ENCODE measurements at regions not wholly inside any gene's neighbourhood (a gene's known extent, or its start where the extent isn't known, plus 50 kb on each side); places are given as distances from the start of the nearest gene placed in this dataset.

DNA sequence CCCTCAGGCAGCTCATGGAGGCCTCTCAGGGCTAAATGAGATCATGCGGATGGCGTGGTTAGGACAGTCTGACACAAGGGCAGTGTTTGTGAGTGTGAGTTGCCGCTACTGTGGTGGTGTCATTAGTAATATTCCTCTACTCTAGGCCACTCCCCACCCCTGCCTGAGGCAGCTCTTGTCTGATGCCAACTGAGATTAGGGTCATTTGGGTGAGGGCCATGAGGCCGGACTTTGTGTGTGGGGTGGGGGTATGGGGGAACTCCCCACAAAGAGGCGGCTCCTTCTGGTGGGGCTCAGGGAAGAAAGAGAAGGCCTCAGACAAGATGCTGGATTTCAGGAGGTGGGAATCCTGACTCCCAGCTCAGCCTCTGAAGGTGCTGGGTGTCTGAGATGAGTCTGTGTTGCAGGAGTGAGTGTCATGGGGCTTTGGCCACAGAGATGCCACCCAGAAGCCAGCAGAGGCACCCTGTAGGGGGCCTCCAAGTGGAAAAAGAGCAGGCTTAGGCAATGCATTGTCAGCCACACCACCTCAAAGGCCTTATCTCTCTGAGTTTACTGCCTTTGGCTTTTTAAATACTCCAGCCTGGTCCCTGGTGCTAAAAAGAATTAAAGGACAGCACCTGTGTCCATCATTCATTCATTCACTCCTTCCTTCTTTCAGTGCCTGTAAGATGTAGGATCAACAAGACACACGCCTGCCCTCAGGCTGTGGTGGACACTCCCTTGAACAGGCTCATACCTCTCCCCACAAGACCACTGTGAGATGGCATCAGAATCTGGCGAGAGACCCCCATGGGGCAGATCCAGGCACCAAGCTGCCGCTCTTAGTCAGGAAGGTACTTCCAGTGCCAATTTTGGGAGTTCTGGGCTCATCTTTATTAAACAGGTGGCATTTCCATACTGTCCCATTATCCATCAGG, 175.2 kb downstream of the MRPL14 start:
- DNase-seq (ENCODE audit: low read depth in 1 of 2, low spot score in 1 of 2) = no peak

DNA sequence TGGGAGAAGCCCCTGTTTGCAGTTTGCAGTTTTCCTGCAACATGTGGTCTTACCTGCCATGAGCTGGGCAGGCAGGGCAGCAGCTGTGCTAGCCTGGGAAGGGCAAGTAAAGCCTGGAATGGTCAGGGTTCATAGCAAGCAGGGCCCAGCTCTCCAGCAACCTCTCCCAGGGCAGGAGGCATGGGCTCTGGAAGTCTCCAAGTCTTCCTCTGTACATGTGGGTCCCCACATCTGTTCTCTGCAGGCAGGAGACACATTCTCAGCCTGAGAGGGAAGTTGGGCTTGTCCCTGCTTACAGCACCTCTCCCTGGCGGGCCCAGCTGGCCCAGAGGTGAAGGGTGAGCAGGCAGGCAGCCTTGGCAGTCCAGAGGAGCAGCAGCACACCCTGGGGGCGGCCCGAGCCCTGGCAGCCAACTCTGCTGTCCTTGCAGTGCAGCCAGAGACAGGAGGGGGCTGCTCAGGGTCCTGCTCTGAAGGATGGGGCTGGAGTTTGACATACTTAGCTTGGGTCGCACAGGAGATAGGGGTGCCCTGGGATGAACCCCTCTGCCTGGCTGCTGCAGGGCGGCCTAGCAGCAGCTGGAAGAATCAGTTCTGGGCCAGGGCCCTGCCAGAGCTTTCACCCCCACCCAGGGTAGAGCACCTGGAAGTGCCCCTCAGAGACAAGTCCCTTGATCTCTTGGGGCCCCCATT, 176.0 kb downstream of the MRPL14 start:
- no peak for DNase-seq (ENCODE audit: low read depth in 1 of 2, low spot score in 1 of 2)

DNA sequence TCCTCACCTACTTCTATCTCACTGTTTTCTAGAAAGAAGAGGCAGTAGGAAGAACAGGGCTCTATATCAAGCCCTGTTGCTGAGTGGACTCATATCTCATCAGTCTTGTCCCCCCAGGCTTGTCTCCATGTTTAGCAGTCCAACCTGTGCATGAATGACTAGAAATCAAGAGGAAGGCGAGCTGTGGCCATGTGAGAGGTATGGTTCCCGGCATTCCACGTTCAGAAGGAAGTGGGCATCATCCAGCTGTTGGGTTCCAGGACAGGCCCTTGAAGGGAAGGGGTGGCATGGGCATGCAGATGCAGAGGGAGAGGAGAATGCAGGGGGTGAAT, 176.6 kb downstream of the MRPL14 start:
- DNase-seq (ENCODE audit: low read depth in 1 of 2, low spot score in 1 of 2) = no peak

DNA sequence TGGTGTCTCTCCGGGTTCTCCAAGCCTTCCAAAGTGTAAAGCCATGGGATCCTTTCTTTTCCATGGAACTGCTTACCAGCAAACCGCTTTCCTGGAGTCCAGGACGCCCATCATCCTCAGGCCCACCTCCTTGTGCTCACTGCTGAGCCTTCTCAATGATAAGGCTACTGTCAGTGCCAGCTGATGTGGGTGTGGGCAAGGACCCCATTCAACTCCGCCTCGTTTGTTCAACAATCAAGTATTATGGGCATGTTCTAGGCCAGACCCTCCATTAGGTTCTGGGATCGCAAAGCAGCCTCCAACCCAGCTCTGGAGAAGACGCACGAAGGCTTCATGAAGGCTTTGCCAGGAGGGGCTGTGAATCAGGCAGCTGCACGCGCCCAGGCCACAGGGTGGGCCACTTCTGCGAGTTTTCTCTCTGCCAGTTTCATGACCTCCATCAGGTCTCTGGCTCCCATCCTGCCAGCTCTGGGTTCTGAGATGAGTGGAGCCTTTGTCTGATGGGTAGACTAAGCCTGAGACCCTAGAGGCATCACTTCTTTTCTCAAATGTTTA, 177.1 kb downstream of the MRPL14 start:
- DNase-seq (ENCODE audit: low read depth in 1 of 2, low spot score in 1 of 2) = no peak

DNA sequence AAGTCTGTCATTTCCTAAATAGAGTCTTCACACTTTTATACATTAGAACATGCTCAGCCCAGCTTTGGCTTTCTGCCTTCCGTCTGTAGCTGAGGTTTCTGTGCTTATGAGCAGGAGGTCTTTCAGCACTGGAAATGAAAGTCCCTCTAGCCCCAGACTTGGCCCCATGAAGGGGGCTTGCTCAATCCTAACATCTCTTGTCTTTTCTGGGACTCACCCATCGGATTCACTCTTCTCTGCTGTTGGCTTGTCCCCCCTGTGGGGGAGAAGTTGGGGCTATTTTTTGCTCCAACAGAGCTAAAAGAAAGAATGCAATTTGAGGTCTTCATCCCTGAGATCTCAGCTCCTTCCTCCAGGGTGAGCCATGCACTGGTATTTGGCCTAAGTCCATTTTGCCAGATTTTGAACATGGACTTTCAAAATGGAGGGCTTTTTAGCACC, 177.7 kb downstream of the MRPL14 start:
- DNase-seq (ENCODE audit: low read depth in 1 of 2, low spot score in 1 of 2) = no peak

DNA sequence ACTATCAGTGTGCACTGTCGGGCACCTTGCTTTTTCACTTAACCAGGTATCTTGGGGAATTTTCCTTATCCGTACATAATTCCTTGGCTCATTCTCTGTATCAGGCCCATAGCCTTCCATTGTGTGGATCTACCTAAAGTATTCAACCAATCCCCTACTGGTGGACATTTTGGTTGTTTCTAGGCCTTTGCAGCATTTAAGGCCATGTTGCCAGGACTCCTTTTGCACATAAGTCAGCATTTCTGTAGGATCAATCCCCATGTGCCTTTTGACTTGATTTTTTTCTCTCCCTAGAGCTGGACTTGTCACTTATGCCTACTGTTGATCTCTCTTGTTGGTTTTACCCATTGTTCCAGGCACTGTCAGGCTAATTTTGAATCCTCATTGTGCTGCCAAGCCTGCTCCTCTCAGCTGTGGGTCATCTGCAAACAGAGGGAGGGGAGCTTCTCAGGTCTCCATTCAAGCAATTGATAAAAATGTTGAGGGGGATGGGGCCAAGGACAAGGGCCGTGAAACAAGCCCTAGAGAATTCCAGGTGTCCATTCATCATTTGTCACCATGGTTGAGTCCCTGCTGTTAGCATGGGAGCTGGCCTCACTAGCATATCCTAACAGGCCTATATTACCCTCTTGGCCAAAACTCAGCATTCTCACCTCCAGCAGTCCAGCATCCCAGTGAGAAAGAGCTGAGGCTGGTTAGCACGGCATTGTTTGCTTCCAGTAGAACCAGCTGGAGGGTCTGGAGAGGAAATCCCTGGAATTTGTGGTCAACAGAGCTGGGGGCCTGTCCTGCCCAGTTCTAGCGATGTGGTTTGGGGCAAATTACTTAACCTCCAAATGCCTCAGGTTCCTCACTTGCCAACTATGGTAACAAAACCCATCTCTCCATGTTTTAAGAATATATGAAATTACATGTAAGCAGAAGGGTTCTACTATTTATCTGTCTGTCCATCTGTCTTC, 178.4 kb downstream of the MRPL14 start:
- DNase-seq (ENCODE audit: low read depth in 1 of 2, low spot score in 1 of 2) = no peak

DNA sequence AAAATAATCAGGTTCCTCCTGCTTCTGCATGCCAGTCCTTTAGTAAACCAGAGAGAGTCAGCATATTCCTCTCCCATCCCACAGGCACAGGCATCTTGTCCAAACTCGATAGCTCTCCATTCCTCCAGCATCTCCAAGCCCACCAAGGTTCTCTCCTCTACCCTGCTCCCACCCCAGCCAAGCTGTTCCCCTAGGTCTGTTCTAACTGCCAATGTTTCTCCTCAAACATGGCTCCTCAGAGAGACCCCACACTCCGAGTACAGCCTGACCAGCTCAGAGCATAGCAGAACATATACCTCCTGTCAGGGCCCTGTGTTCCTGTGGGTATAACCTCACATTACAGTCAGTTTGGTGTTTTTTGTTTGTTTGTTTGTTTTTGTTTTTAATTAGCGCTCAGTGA, 177.8 kb downstream of the VEGFA start:
- no peak for DNase-seq (ENCODE audit: low read depth in 1 of 2, low spot score in 1 of 2)

DNA sequence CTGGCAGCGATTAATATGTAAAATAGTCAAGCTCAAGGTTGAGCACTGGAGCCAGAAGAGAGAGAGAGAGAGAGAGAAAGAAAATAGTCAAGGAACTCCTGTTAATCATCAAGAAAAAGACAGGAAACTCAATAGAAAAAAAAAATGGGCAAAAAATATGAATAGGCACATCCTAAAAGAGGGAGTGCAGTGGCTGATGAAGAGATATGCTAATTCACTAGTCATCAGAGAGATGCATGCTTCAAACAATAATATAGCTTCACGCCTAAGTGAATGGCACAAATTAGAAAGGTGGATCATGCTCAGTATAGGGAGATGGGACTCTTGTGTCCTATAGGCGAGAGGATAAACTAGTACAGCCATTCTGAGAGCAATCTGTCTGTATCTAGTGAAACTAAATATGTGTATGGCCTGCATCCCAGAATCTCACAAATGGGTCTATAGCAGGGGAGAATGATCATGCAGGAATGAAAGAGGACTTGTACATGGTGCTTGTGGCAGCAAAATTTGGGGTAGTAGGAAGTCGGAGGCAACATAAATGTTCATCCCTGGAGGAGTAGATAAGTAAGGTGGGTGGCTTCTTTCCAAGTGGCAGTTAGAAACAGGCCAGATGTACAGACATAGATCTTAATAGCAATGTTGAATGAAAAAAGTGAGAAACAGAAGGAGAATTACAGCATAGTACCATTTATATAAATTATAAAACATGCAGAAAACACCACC, 176.8 kb downstream of the VEGFA start:
- DNase-seq (ENCODE audit: low read depth in 1 of 2, low spot score in 1 of 2) = no peak

DNA sequence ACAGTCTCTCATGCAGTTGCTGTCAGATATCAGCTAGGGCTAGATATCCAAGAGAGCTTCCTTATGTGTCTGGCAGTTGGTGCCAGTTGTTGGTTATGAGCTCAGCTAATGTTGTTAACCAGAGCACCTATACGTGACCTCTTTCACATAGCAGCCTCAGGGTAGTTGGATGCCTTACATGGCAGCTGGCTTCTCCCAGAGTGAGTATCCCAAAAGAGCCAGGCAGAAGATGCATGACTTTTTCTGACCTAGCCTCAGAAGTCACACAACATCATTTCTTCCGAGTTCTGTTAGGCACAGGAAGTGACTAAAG, 175.7 kb downstream of the VEGFA start:
- DNase-seq (ENCODE audit: low read depth in 1 of 2, low spot score in 1 of 2) = no peak

DNA sequence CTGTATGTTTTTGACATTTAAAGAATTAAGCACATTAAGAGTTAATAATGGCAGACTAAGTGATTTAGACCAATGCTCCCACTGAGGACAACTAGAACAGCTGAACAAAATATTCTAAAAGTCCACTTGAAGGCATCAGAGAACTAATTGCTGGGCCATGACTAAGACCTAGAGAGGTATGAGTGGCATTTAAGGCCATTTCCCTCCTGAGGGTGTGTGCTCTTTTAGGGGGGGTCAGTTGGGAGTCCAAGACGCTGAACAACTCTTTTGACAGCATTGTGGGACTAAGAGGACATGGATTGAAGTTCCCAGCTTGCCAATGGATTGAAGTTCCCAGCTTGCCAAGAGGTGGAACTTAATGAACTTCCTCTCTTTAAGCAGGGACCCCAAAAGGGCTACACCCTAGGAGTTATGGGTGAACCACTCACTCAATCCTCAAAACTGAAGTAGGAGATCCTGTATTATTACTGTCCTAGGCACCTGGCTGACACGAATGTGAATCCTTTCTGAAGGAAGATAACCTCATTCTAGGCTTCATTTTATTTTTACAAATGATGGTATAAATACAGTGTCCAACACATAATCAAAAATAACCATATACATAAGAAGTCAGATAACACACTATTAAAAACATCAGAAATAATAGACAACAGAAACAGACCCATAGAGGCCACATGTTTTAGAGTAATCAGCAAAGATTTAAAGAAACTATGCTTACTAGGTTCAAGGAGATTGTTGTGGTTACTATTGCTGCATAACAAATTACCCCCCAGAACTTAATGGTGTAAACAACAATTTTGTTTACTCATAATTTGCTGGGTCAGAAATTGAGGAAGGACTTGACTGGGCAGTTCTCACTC, 175.1 kb downstream of the VEGFA start:
- no peak for DNase-seq (ENCODE audit: low read depth in 1 of 2, low spot score in 1 of 2)

DNA sequence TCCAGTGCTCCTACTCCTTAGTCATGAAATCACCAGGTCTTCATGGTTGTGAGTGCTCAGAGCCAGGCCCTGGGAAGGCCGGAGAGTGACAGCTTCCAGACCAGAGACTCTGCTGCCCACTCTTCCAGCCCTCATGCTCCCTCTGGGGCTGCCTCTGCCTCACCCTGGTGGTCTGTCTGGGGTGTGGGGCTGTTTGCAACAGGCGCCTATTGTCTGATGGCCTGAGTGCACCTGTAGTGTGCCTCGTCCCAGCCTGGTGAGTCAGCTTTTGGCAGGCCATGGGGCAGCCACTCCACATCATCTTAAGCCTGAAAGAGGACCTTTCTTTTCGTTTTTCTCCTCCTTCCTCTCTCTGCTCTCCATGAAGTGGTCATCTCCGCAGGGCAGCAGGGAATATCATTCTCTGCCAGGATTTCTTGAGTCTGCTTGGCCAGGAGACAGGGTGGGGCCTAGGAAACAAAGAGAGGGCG, 173.8 kb downstream of the VEGFA start:
- no peak for DNase-seq (ENCODE audit: low read depth in 1 of 2, low spot score in 1 of 2)

DNA sequence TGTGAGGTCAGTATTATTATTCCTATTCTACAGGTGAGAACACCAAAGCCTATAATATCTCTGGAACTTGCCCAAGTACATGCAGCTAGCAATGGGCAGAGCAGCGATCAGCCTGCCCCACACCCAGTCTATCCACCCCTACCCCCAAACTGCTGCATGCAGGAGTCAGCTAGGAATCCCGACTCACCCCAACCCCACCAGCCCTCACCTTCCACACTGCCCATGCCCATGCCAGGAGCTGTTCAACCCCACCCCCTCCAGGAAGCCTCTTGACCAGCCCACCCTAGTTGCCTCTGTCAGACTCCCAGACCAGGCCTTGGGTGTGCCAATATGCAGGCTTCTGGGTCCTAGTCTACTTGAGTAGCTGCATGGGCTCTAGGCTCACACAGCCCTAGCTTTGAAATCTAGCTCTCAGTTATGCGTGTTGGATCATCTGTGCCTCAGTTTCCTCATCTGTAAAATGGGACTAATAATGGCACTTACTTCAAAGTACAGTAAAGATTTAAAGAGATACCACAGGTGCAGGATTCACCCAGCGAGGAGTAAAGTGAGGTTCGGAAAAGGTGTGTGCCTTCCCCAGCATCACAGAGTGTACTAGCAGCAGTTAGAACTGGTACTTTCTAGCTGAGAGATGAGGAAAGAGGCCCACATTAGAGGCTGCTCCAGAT, 173.2 kb downstream of the VEGFA start:
- no peak for DNase-seq (ENCODE audit: low read depth in 1 of 2, low spot score in 1 of 2)

DNA sequence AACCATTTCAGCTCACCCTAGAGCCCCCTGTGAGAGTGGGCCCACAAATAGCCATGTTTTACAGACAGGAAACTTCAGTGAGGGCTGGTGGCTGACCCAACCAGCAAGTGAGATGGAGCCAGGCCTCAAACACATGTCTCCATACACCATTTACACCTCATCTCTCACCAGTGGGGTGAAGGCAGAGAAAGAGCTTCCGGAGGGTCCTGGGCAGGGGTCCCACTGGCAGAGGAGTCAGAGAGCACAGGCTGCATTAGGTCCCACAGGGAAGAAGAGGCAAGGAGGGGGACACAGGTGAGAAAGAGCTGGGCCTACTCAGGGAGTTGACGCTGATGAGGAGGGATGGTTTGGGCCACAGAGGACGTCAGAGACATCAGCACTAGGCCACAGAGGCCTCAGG, 172.6 kb downstream of the VEGFA start:
- no peak for DNase-seq (ENCODE audit: low read depth in 1 of 2, low spot score in 1 of 2)

DNA sequence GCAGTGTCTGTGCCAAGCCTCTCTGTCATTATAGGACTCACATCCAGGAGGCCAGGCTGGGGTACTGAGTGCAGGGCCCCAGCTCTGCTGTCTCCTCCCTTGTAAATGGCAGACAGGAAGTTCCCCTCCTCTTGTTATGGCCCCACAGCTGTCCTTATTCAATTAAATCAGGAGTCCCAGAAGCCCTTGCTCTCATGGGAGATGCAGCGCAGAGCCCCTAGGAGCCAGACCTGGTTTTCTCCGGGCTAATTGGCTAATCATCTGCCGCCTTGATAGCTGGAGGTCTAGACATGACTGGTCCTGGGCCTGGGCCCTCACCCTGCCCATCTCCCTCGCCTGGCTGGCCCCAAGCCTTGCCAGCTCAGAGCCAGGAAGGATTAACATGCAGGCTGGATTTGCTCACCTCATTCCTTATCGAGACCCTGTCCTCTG, 172.0 kb downstream of the VEGFA start:
- DNase-seq (ENCODE audit: low read depth in 1 of 2, low spot score in 1 of 2) = no peak

DNA sequence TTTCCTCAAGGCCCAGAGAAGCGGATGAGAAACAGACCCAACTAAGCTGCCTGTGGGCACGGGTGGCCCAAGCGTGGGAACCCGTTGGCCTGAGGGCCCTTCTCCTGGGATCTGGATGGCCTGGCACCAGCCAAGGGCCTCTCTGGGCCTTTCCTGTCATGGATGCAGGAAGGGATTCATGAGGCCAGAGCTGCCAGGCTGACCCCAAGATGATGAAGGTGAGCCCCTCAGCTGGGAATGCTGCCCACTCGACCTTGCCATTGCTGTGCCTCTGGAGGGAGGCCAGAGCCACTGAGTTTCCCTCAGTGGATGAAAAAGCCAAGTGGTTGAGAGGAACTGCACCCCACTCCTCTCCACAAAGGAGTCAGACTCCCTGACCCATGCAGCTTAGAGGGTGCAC, 171.2 kb downstream of the VEGFA start:
- no peak for DNase-seq (ENCODE audit: low read depth in 1 of 2, low spot score in 1 of 2)

DNA sequence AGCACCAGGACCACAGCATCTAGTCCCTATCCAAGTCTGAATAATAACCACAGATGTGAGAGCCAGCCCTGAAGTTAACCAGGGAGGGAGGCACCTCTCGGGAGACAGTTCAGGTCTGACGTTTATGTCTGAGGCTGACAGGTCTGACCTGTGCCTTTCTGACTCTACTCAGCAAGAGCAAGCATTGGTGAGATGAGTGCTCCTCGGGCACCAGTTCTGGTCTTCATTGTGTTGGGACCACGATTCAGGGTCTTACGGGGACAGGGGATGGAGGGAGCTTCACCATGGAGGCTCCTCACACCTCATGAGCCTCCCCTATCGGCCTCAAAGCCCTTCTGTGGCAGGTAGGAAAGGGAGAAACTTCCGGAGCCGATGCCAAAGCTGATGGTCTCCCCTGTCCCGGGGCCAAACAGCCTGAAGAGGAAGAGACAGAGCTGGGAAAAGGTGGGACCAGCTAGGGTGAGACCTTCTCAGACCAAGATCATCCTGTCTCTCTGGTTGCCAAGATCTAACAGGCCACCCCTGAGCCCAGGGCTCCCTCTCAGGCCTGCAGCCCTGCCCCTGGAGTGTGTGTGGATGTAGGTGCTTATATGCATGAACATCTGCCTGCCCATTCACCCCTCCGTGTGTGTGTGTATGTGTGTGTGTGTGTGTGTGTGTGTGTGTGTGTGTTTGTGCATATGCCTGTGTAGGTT, 170.5 kb downstream of the VEGFA start:
- no peak for DNase-seq (ENCODE audit: low read depth in 1 of 2, low spot score in 1 of 2)

DNA sequence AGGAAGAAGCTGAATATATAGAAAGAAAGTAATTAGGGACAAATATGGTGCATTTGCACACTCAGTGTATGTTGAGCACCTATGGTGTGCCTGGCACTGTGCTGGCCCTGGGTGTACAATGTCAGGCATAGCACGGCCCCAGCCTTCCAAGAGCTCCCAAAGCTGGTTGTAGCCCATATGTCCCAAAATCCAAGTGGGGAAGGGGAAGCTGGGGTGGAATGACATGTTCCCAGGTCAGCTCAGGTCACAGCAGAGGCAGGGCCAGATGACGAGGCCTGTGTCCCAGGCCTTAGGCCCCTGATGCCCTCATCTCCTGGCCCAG, 170.0 kb downstream of the VEGFA start:
- no peak for DNase-seq (ENCODE audit: low read depth in 1 of 2, low spot score in 1 of 2)

DNA sequence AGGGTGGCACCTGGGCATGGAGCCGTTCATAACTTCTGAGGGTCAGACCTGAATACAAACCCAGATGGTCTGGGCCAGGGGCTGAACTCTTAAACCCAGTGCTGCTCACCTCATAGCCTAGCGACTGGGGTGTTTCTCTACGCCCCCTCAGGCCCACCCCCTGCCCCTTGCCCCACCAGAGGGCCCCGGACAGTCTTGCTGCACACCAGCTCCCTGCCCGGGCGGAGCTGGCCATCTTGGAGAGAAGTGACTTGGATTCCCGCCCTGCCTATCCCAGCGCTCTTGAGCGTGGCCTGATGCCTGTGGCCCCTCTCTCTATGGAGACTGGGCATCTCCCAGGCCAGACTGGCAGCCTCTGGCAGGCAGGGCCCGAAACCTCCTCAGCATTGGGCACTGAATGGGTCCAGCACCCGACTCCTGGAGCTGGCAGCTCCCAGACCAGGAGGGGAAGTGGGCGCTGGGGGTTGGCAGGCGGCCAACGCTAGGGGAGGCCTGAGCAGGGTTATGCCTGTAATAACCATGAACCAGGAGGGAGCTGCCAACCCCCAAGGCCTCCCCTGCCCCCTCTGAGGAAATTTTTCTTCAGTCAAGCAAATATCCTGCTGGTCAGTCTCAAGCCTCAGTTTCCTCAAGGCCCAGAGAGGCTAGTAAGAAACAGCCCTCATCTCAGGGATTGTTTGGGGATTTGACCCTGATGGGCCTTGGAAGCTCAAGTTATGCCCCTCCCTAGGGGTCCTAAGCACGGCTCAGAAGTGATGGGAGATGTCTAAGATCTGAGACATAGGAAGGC, 169.5 kb downstream of the VEGFA start:
- DNase-seq (ENCODE audit: low read depth in 1 of 2, low spot score in 1 of 2) = no peak
